ENCODE measurements at regions not wholly inside any gene's neighbourhood (a gene's known extent, or its start where the extent isn't known, plus 50 kb on each side); places are given as distances from the start of the nearest gene placed in this dataset.
"Not testable (repeated sequence)": the region's sequence is repeated elsewhere in the genome, so short reads cannot be mapped to it uniquely, and the experiment has no call there.

DNA sequence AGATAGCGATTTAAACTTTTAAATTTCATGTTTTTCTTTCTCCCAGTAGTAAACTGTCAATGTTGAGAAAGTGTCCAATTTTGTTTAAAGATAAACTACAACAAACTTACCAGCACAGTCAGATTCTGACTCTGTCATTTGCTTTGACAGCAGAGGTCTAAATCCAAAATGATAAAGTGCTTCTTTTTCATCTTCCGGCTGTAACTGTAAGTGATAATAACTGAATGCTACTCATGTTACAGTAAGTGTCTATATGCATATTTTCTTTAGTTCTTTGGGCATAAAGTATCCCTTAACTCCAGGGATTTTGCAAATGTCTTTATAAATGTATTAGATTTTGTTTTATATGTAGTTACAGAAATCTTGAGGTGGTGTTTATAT, 610.4 kb downstream of the RFPL4B start:
- Histone ChIP-seq H3K27ac (ENCODE audit: low read length, poor library complexity, severe bottlenecking) (no peak overlapping the region), H2BK5ac (ENCODE audit: low read depth, low read length, poor library complexity, severe bottlenecking) (no peak overlapping the region), H3K4me3 (ENCODE audit: insufficient read depth in 1 of 2, low read depth in 1 of 2, low read length in 2 of 2) (no peak overlapping the region)

GRCh38 chr6:112960130-112960529, 613.0 kb downstream of the RFPL4B start:
- not testable (repeated sequence) for H2BK15ac ChIP-seq (ENCODE audit: low read depth, poor library complexity, severe bottlenecking); H3K4ac ChIP-seq (ENCODE audit: low read depth in 1 of 2, low read length in 2 of 2); H4K91ac ChIP-seq (ENCODE audit: low read length); H4K8ac ChIP-seq (ENCODE audit: low read length); H3K18ac ChIP-seq (ENCODE audit: low read depth in 1 of 2, low read length in 2 of 2); H3K9ac ChIP-seq (ENCODE audit: low read length); H3K4me3 ChIP-seq (ENCODE audit: insufficient read depth in 1 of 2, low read depth in 1 of 2, low read length in 2 of 2); H2BK12ac ChIP-seq (ENCODE audit: low read length in 2 of 2); H3K23ac ChIP-seq (ENCODE audit: low read length in 2 of 2); H2AK5ac ChIP-seq (ENCODE audit: low read length, severe bottlenecking); H2BK5ac ChIP-seq (ENCODE audit: low read depth, low read length, poor library complexity, severe bottlenecking); H3K14ac ChIP-seq (ENCODE audit: low read length in 2 of 2); H3K27ac ChIP-seq (ENCODE audit: low read length, poor library complexity, severe bottlenecking); H3K4me1 ChIP-seq (ENCODE audit: control insufficient read depth, insufficient read depth, low read depth, low read length); H3K27me3 ChIP-seq (ENCODE audit: control insufficient read depth in 1 of 2, insufficient read depth in 1 of 2, low read length in 2 of 2); H3K79me1 ChIP-seq (replicated peaks; ENCODE audit: low read length, poor library complexity, severe bottlenecking); H3K9me3 ChIP-seq (ENCODE audit: control insufficient read depth, low read length); DNase-seq; H2AFZ ChIP-seq (ENCODE audit: low read depth, low read length); H2BK120ac ChIP-seq (ENCODE audit: low read depth, low read length); H3K36me3 ChIP-seq (ENCODE audit: control insufficient read depth in 1 of 2, insufficient read depth in 2 of 2, low read depth in 1 of 2, low read length in 2 of 2); H3K4me2 ChIP-seq (ENCODE audit: low read length, poor library complexity, severe bottlenecking)
- 100% methylated on average over 3 of the region's 3 CpGs for WGBS

More for the DNA sequence above, 610.4 kb downstream of the RFPL4B start:
- H4K91ac ChIP-seq (ENCODE audit: low read length): no peak overlapping the region
- no peak overlapping the region for H3K4me2 ChIP-seq (ENCODE audit: low read length, poor library complexity, severe bottlenecking)
- H3K18ac ChIP-seq (ENCODE audit: low read depth in 1 of 2, low read length in 2 of 2): no peak overlapping the region
- no peak overlapping the region for H3K4ac ChIP-seq (ENCODE audit: low read depth in 1 of 2, low read length in 2 of 2)
- no peaks in the 10 kb centered on the region for H3K27me3 ChIP-seq (ENCODE audit: control insufficient read depth in 1 of 2, insufficient read depth in 1 of 2, low read length in 2 of 2)
- H3K9ac ChIP-seq (ENCODE audit: low read length): no peak overlapping the region
- H4K8ac ChIP-seq (ENCODE audit: low read length): no peak overlapping the region
- no peaks in the 10 kb centered on the region for H3K36me3 ChIP-seq (ENCODE audit: control insufficient read depth in 1 of 2, insufficient read depth in 2 of 2, low read depth in 1 of 2, low read length in 2 of 2)
- no peak overlapping the region for H3K14ac ChIP-seq (ENCODE audit: low read length in 2 of 2)
- no peak overlapping the region for H2BK12ac ChIP-seq (ENCODE audit: low read length in 2 of 2)
- WGBS: no CpG with 5 or more reads among the region's 2 CpGs
- no peak overlapping the region for H2AK5ac ChIP-seq (ENCODE audit: low read length, severe bottlenecking)
- no peak overlapping the region for H3K23ac ChIP-seq (ENCODE audit: low read length in 2 of 2)
- no peak overlapping the region for H2BK15ac ChIP-seq (ENCODE audit: low read depth, poor library complexity, severe bottlenecking)
- no peak for DNase-seq
- H3K9me3 ChIP-seq (ENCODE audit: control insufficient read depth, low read length): no peaks in the 10 kb centered on the region
- H2BK120ac ChIP-seq (ENCODE audit: low read depth, low read length): no peak overlapping the region
- H3K79me1 ChIP-seq (replicated peaks; ENCODE audit: low read length, poor library complexity, severe bottlenecking): no peaks in the 10 kb centered on the region
- H2AFZ ChIP-seq (ENCODE audit: low read depth, low read length): no peak overlapping the region
- H3K4me1 ChIP-seq (ENCODE audit: control insufficient read depth, insufficient read depth, low read depth, low read length): no peaks in the 10 kb centered on the region

DNA sequence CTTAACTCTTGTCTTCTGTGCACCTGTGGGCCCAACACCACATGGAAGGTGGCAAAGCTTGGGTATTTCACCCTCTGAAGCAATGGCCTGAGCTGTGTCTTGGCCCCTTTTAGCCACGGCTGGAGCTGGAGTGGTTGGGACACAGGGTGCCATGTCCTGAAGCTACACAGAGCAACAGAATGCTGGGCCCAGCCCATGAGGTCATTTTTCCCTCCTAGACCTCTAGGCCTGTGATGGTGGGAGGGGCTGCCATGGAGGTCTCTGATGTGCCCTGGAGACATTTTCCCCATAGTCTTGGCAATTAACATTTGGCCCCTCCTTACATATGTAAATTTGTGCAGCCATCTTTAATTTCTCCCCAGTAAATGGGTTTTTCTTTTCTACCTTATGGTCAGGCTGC, 620.8 kb downstream of the RFPL4B start:
- H3K79me1 ChIP-seq (replicated peaks; ENCODE audit: low read length, poor library complexity, severe bottlenecking): no peaks in the 10 kb centered on the region
- H3K4me1 ChIP-seq (ENCODE audit: control insufficient read depth, insufficient read depth, low read depth, low read length): no peaks in the 10 kb centered on the region
- H3K4ac ChIP-seq (ENCODE audit: low read depth in 1 of 2, low read length in 2 of 2): peak overlapping the region in 1 of 2 experiments; percentile 21
- DNase-seq: no peak
- H3K14ac ChIP-seq (ENCODE audit: low read length in 2 of 2): no peak overlapping the region
- H4K8ac ChIP-seq (ENCODE audit: low read length): no peak overlapping the region
- no peak overlapping the region for H3K18ac ChIP-seq (ENCODE audit: low read depth in 1 of 2, low read length in 2 of 2)
- peak overlapping the region in 1 of 2 experiments; percentile 24 for H2BK12ac ChIP-seq (ENCODE audit: low read length in 2 of 2)
- H3K9ac ChIP-seq (ENCODE audit: low read length): no peak overlapping the region
- H3K36me3 ChIP-seq (ENCODE audit: control insufficient read depth in 1 of 2, insufficient read depth in 2 of 2, low read depth in 1 of 2, low read length in 2 of 2): no peaks in the 10 kb centered on the region
- no peak overlapping the region for H2BK15ac ChIP-seq (ENCODE audit: low read depth, poor library complexity, severe bottlenecking)
- no peak overlapping the region for H3K4me3 ChIP-seq (ENCODE audit: insufficient read depth in 1 of 2, low read depth in 1 of 2, low read length in 2 of 2)
- H3K9me3 ChIP-seq (ENCODE audit: control insufficient read depth, low read length): no peaks in the 10 kb centered on the region
- no peak overlapping the region for H4K91ac ChIP-seq (ENCODE audit: low read length)
- H2AK5ac ChIP-seq (ENCODE audit: low read length, severe bottlenecking): no peak overlapping the region
- no peak overlapping the region for H3K23ac ChIP-seq (ENCODE audit: low read length in 2 of 2)
- no peak overlapping the region for H2BK5ac ChIP-seq (ENCODE audit: low read depth, low read length, poor library complexity, severe bottlenecking)
- H3K27ac ChIP-seq (ENCODE audit: low read length, poor library complexity, severe bottlenecking): no peak overlapping the region
- H3K4me2 ChIP-seq (ENCODE audit: low read length, poor library complexity, severe bottlenecking): no peak overlapping the region
- WGBS: 100% methylated on average over 1 of the region's 1 CpG
- H3K27me3 ChIP-seq (ENCODE audit: control insufficient read depth in 1 of 2, insufficient read depth in 1 of 2, low read length in 2 of 2): no peaks in the 10 kb centered on the region
- H2AFZ ChIP-seq (ENCODE audit: low read depth, low read length): no peak overlapping the region
- H2BK120ac ChIP-seq (ENCODE audit: low read depth, low read length): no peak overlapping the region

GRCh38 chr6:112971651-112972050, 624.5 kb downstream of the RFPL4B start:
- Histone ChIP-seq H4K91ac (ENCODE audit: low read length) (no peak overlapping the region), H3K23ac (ENCODE audit: low read length in 2 of 2) (no peak overlapping the region), H3K27ac (ENCODE audit: low read length, poor library complexity, severe bottlenecking) (no peak overlapping the region), H3K18ac (ENCODE audit: low read depth in 1 of 2, low read length in 2 of 2) (no peak overlapping the region), H3K9me3 (ENCODE audit: control insufficient read depth, low read length) (no peaks in the 10 kb centered on the region), H3K4me2 (ENCODE audit: low read length, poor library complexity, severe bottlenecking) (no peak overlapping the region), H3K27me3 (ENCODE audit: control insufficient read depth in 1 of 2, insufficient read depth in 1 of 2, low read length in 2 of 2) (no peaks in the 10 kb centered on the region), H2BK120ac (ENCODE audit: low read depth, low read length) (no peak overlapping the region), H3K4me3 (ENCODE audit: insufficient read depth in 1 of 2, low read depth in 1 of 2, low read length in 2 of 2) (no peak overlapping the region), H2BK15ac (ENCODE audit: low read depth, poor library complexity, severe bottlenecking) (no peak overlapping the region), H3K4me1 (ENCODE audit: control insufficient read depth, insufficient read depth, low read depth, low read length) (no peaks in the 10 kb centered on the region), H3K4ac (ENCODE audit: low read depth in 1 of 2, low read length in 2 of 2) (no peak overlapping the region), H4K8ac (ENCODE audit: low read length) (no peak overlapping the region), H3K9ac (ENCODE audit: low read length) (no peak overlapping the region), H3K36me3 (ENCODE audit: control insufficient read depth in 1 of 2, insufficient read depth in 2 of 2, low read depth in 1 of 2, low read length in 2 of 2) (no peaks in the 10 kb centered on the region), H3K14ac (ENCODE audit: low read length in 2 of 2) (no peak overlapping the region), H2AK5ac (ENCODE audit: low read length, severe bottlenecking) (no peak overlapping the region), H3K79me1 (replicated peaks; ENCODE audit: low read length, poor library complexity, severe bottlenecking) (no peaks in the 10 kb centered on the region), H2BK12ac (ENCODE audit: low read length in 2 of 2) (no peak overlapping the region), H2AFZ (ENCODE audit: low read depth, low read length) (no peak overlapping the region), H2BK5ac (ENCODE audit: low read depth, low read length, poor library complexity, severe bottlenecking) (no peak overlapping the region)
- WGBS: no CpG with 5 or more reads among the region's 1 CpG
- DNase-seq: no peak

Measured in mesenchymal stem cell (in vitro differentiated cells and primary cell).